ENCODE measurements at regions not wholly inside any gene's neighbourhood (a gene's known extent, or its start where the extent isn't known, plus 50 kb on each side); places are given as distances from the start of the nearest gene placed in this dataset.
"Not testable (repeated sequence)": the region's sequence is repeated elsewhere in the genome, so short reads cannot be mapped to it uniquely, and the experiment has no call there.

- H3K4me1 Mint-ChIP-seq = no peaks in the 10 kb centered on the region
- peaks cover 51% of the 10 kb centered on the region for H3K27me3 Mint-ChIP-seq (ENCODE audit: low read depth, poor library complexity)
- no peak overlapping the region for H3K27ac Mint-ChIP-seq
- H3K4me3 Mint-ChIP-seq = no peak overlapping the region
- H3K36me3 Mint-ChIP-seq (ENCODE audit: low read depth) = no peaks in the 10 kb centered on the region
- no peak for DNase-seq
- no peak for TF ChIP-seq CTCF (IDR thresholded peaks at IDR 0.05)
- peaks cover 22% of the 10 kb centered on the region for H3K9me3 Mint-ChIP-seq
Observed at GRCh38 chr2:242056785-242057184, 187.3 kb downstream of the RTP5 start.

GRCh38 chr2:242057379-242058040 is 188.0 kb downstream of the RTP5 start:
- Mint-ChIP-seq H3K9me3 (peaks cover 28% of the 10 kb centered on the region), H3K27me3 (ENCODE audit: low read depth, poor library complexity) (peaks cover 49% of the 10 kb centered on the region), H3K4me1 (no peaks in the 10 kb centered on the region), H3K4me3 (no peak overlapping the region), H3K27ac (no peak overlapping the region), H3K36me3 (ENCODE audit: low read depth) (no peaks in the 10 kb centered on the region)
- no peak for DNase-seq
- TF ChIP-seq CTCF (IDR thresholded peaks at IDR 0.05) = no peak

GRCh38 chr2:242058116-242058680 is 188.7 kb downstream of the RTP5 start:
- Mint-ChIP-seq H3K4me3 (no peak overlapping the region), H3K4me1 (no peaks in the 10 kb centered on the region), H3K36me3 (ENCODE audit: low read depth) (no peaks in the 10 kb centered on the region), H3K27ac (no peak overlapping the region), H3K9me3 (peaks cover 34% of the 10 kb centered on the region), H3K27me3 (ENCODE audit: low read depth, poor library complexity) (peaks cover 45% of the 10 kb centered on the region)
- no peak for DNase-seq
- no peak for TF ChIP-seq CTCF (IDR thresholded peaks at IDR 0.05)

- no peaks in the 10 kb centered on the region for H3K4me1 Mint-ChIP-seq
- TF ChIP-seq CTCF (IDR thresholded peaks at IDR 0.05) = no peak
- DNase-seq = no peak
- H3K4me3 Mint-ChIP-seq = no peak overlapping the region
- peaks cover 37% of the 10 kb centered on the region for H3K9me3 Mint-ChIP-seq
- no peaks in the 10 kb centered on the region for H3K36me3 Mint-ChIP-seq (ENCODE audit: low read depth)
- no peak overlapping the region for H3K27ac Mint-ChIP-seq
- H3K27me3 Mint-ChIP-seq (ENCODE audit: low read depth, poor library complexity) = peaks cover 40% of the 10 kb centered on the region
Observed at GRCh38 chr2:242059566-242059965, 190.0 kb downstream of the RTP5 start.

- Mint-ChIP-seq H3K9me3 (peaks cover 37% of the 10 kb centered on the region), H3K27me3 (ENCODE audit: low read depth, poor library complexity) (peaks cover 45% of the 10 kb centered on the region), H3K4me3 (no peak overlapping the region), H3K36me3 (ENCODE audit: low read depth) (no peaks in the 10 kb centered on the region), H3K4me1 (no peaks in the 10 kb centered on the region), H3K27ac (no peak overlapping the region)
- DNase-seq = no peak
- TF ChIP-seq CTCF (IDR thresholded peaks at IDR 0.05) = no peak
Observed at GRCh38 chr2:242060212-242060835, 190.8 kb downstream of the RTP5 start.

GRCh38 chr2:242061930-242062329 is 192.4 kb downstream of the RTP5 start:
- H3K36me3 Mint-ChIP-seq (ENCODE audit: low read depth); DNase-seq; H3K27ac Mint-ChIP-seq; H3K4me1 Mint-ChIP-seq; H3K4me3 Mint-ChIP-seq: not testable (repeated sequence)
- peaks cover 37% of the 10 kb centered on the region for H3K9me3 Mint-ChIP-seq
- H3K27me3 Mint-ChIP-seq (ENCODE audit: low read depth, poor library complexity) = peaks cover 49% of the 10 kb centered on the region

All from nephron progenitor cell (in vitro differentiated cells).